Stimulated activated CD4-positive, alpha-beta T cell treated with anti-CD3 and anti-CD28 coated beads, Interleukin-1b, Interleukin-23, amount 100 ng/mL, for 24 hours (primary cell): ENCODE measurements at regions not wholly inside any gene's neighbourhood (a gene's known extent, or its start where the extent isn't known, plus 50 kb on each side); places are given as distances from the start of the nearest gene placed in this dataset.
A peak's percentile ranks its signal among the peaks of the same experiment; 100 is the strongest.
"Not testable (repeated sequence)": the region's sequence is repeated elsewhere in the genome, so short reads cannot be mapped to it uniquely, and the experiment has no call there.

ENCODE experiments used
- DNase-seq, 4 experiments: peaks; one replicate each; pipeline ENCODE4 v3.0.0-alpha.2; 2020; ENCODE audit warnings: low read depth in 4 of 4, low spot score in 1 of 4

- no peak for DNase-seq
These were observed 152.2 kb downstream of the LIPI start for GRCh38 chr21:14058566-14058965.

- not testable (repeated sequence) for DNase-seq
These were observed 152.8 kb downstream of the LIPI start for GRCh38 chr21:14057841-14058481.

DNA sequence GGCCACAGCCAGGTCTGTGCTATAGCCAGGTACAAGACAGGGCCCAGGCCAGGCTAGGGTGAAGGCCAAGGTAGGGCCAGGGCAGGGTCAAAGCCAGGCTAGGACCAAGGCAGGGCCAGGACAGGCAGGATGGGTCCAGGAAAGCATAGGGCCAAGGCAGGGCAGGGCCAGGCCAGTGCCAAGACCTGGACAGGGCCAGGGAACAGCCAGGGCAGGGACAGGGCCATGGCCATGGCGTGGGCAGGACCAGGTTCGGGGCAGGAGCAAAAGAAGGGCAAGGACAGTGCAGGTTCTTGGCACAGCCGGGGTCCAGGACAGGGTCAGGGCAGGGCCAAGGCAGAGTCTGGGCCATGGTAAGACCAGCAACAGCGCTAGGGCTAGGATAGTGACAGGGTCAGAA is 153.4 kb downstream of the LIPI start:
- DNase-seq = no peak

DNA sequence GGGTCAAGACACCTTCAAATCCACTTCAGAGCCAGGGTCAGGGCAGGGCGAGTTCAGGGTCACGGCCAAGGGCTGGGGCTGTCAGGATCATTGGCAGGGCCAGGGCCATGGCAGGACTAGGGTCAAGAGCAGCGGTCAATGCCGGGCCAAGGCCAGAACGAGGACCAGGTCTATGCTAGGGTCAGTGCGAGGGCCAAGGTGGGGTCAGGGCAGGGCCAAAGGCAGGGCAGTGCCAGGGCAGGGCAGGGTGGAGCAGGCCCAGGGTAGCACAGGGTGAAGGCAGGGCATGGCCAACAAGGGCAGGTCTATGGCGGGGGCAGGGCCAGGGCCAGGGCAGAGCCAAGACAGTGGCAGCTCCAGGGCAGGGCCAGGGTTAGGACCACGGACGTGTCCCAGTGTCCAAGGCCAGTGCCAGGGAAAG is 154.0 kb downstream of the LIPI start:
- no peak for DNase-seq

- DNase-seq = not testable (repeated sequence)
These were observed 154.8 kb downstream of the LIPI start for GRCh38 chr21:14055746-14056515.

DNA sequence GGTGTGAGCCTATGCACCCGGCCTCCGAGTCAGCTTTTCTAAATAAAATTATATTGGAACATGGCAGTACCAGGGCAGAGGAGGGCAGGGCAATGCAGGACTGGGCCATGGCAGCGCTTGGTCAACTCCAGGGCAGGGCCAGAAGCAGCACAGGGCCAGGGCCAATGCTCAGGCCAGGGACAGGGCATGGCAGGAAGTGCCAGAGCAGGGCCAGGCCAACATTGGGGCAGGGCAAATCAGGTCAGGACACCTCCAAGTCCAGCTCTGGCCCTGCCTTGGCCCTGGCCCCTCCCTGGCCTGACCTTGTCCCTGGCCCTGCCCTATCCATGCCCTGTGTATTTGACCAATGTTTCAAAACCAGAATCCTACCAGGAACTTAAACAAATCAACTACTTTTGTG is 156.1 kb downstream of the LIPI start:
- no peak for DNase-seq

DNA sequence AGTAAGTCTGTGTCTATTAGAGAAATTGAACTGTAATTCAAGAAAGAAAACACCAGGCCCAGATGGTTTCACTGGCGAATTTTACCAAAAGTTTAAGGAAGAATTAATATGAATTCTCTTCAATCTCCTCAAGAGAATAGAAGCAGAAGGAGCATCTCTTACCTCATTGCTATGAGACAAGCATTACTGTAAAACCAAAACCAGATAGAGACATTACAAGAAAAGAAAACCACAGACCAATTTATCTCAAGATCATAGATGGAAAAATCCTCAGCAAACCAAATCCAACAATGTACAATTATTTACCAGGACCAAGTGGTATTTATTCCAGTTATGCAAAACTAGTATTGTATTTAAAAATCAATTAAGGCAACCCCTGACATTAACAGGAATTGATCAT is 160.6 kb downstream of the LIPI start:
- DNase-seq = no peak

DNA sequence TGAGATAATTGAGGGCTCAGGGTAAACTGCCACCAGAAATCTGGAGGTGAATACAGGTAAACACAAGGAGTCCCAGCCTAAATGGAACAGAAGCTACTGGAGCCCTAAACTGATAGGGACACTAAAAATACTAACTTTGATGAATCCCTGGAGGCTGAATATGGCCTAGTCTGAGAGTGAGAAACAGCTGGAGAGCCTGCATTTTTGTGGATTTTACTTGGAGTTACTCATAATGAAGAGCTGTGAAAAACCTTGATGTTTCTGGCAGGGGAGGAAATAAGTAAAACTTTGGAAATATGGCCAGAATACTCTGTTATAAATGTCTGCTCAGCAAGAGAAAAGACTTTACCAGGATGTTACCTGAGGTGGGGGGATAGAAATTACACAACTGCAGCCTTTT is 164.4 kb downstream of the LIPI start:
- no peak for DNase-seq

DNA sequence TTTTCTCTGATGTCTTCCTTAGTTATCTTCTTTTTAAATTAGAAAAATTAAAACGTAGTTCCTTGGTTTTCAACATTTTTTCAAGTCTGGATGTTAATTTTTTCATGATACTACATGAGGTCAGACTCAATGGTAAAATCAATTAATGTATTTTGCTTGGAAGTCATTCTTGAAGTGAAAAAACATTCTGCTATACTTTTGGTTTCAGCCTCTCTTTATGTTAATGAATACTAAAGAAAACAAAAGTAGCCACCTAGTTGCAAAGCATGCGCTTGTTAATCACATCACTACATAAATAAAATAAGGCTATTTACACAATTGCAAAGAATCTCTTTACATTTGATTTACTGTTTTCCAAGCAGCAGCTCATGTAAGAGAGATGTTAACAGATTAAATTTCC is 170.4 kb downstream of the LIPI start:
- no peak for DNase-seq

DNA sequence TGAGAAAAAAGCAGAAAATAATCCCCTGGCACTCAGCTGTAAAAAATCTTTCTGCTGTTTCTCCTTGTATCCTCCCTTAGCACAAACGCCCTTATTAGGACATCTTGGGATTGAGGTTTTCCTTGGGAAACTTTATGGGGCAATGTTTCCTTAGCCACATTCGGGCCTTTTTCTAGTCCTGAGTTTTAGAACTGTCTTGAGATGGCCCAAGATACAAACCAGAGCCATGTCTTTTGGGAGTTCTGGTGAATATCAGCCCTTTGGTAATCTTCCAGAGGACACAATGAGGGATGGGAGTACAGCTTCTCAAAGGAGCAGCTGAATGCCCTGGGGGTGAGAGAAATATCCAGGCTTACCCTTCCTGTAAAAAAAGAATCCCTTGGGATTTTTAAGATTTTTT is 182.1 kb downstream of the LIPI start:
- DNase-seq = not testable (repeated sequence)

DNA sequence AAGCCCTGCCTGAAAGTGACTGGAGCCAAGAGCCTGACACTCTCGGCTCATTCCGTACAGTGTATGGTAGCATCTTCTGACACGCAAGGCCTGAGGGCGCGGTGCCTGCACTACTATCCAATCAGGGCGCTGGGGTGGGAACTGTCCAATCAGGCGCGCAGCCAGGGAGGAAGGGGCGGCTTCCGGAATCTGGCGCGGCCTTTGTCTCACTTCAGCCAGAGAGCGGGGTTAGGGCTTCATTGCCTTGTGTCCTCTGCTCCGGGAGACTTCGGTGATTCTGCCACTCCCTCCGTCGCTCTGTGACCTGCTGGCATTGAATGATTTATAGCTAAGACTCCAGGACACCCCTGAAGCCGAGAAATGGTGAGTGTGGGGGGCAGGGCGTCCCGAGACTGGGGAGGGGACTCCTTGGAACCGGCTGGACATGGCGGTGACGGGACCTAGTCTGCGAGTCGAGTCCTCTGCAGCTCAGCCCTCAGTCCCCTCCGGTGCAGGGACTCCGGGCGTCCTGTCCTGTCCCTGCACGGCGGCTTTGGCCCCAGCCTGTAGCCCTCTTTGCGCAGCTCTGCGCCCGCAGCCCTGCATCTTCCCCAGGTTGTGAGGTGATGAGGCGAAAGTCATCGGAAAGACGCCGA is 183.4 kb downstream of the LIPI start:
- peak; percentile 51 to 81 (median 70) for DNase-seq

- DNase-seq = not testable (repeated sequence)
These were observed 190.6 kb downstream of the LIPI start for GRCh38 chr21:14020108-14020507.

GRCh38 chr21:14015841-14016240 is 194.9 kb downstream of the LIPI start:
- DNase-seq = not testable (repeated sequence)

DNA sequence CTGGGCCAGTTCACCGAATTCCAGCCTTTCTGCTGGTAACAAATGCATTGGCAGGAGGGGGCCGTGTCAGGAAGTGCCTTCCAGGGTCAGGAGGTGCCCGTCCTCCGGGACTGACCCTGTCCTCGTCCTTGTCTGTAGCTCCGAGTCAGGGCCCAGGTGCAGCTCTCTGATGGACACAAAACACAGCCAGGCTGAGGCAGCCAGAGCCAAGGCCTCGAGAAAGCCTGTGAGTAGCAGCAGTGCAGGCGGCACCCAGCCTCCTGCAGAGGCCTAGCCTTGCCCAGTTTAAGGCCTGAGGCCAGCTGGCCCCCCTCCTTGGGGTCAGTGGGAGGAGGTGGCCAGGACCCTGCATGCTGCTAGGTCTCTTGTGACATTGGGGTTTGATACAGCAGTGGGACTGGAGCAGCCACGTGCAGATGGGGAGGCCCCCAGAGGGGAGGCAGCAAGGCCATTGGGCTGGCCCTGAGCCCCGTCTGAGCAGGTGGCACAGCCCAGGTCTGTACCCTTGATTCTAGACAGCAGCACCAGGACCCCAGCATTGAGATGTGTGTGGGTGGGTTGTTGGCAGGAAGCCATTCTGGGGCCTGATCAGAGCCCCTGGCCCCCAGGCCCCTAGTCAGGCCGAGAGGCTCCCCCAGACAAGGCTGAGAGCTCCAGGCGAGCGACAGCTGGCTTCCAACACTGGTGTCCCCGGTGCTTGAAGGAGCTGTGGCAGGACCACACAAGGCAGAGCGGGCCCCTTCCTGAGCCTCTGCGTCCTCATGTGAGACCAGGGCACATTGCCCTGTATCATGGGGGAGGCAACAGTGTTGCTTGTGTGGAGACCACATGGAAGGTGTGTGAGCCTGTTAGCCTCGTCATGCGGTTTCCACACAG is 196.9 kb downstream of the LIPI start:
- DNase-seq = not testable (repeated sequence)

GRCh38 chr21:14013056-14013603 is 197.6 kb downstream of the LIPI start:
- no peak for DNase-seq

- DNase-seq = no peak
These were observed 198.3 kb downstream of the LIPI start for GRCh38 chr21:14012409-14012808.

DNA sequence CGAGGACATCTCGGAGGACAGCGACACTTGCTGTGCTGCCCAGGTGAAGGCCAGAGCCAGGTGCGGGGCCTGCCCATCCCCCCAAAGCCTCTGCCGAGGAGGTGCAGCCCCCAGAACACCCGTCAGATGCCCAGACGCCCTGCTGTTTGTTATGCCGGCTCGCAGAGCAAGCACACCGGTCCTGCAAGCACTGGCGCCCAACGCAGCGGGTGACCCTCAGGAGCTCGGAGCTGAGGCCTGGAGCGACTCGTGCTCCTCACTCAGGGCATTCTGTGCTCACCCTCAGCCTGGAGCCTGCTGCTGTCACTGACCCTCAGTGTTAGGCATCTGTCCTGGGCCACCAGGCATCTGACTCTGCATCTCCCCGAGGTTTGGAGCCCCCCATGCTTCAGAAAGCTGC is 199.0 kb downstream of the LIPI start:
- DNase-seq = not testable (repeated sequence)

DNA sequence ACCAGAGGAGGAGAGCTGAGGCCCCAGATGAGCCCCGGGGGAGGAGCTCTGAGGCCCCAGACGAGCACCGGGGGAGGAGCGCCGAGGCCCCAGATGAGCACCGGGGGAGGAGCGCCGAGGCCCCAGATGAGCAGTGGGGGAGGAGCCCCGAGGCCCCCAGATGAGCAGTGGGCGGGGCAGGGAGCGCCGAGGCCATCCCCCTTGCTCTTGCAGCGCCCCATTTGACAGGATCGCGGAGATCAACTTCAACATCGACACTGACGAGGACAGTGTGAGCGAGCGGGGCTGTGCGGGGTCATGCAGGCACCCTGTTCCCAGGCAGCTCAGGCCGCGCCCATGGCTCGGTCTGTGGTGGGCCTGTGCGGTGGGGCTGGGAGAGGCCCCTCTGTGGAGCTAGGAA is 199.6 kb downstream of the LIPI start:
- DNase-seq = not testable (repeated sequence)

DNA sequence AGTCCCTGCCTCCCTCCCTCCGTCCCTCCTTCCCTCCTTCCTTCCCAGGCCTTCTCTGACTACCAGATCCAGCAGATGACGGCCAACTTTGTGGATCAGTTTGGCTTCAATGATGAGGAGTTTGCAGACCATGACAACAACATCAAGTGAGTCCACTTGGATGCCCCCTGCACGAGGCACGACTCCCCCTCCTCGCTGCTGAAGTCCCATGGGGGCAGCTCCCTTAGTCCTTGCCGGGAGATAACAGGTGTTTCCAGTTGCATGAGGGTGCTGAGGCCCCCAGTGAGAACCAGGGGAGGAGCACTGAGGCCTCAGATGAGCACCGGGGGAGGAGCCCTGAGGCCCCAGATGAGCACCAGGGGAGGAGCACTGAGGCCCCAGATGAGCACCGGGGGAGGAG is 200.0 kb downstream of the LIPI start:
- no peak for DNase-seq

DNA sequence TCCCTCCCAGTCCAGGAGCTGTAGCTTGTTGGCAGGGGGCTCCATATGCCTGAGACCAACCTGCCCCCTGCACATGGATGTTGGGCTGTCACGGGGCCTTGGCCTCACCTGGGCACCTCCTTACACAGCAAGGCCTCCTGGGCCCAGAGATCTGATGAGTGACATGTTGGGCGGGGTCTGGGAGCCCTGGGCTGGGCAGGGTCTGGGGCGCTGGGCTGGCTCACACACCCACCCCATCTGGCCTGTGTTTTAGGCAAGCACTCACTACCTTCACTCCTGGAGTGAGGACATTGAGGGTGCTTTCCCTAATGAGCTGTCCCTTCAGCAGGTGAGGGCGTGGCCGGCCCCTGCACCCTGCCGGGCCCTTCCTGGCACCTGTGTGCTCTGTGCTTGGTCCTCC is 200.8 kb downstream of the LIPI start:
- not testable (repeated sequence) for DNase-seq
